HG02884 (cell line): ENCODE measurements at regions not wholly inside any gene's neighbourhood (a gene's known extent, or its start where the extent isn't known, plus 50 kb on each side); places are given as distances from the start of the nearest gene placed in this dataset.
"Not testable (repeated sequence)": the region's sequence is repeated elsewhere in the genome, so short reads cannot be mapped to it uniquely, and the experiment has no call there.

Experiments
- ATAC-seq: cut with Tn5 transposase; IDR thresholded peaks from one replicate; pipeline ENCODE4 v1.9.1; 2021; ENCODE audit warnings: mild to moderate bottlenecking, moderate library complexity; ENCODE audit not compliant: unreplicated experiment

DNA sequence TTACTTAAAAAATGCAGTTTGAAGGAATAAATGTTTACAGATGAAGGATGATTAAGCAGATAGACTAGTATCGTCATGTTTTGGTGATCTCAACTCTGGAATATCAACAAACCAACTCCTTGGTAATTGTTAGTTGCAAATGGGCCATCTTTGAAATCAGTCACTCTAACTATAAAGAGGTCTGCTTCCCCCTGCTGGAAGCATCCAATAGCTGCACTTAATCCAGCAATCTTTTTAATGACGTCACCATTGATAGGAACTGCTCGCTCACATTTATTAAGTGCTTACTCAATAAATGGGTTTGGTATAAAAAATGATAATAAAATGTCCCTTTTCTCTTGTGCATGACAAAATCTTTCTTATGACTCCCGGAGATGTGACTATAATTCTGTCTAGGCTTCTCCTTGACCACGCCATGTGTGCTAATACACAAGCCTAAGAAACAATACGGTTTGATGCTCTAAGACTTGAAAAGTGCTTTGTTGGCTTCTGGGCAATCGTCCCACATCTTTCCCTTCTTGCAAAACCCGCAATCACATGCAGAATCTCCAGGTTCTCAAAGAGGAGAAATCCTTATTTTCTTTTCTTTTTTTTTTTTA lies 227.6 kb upstream of the POU1F1 start:
- peak; percentile 95 for ATAC-seq

DNA sequence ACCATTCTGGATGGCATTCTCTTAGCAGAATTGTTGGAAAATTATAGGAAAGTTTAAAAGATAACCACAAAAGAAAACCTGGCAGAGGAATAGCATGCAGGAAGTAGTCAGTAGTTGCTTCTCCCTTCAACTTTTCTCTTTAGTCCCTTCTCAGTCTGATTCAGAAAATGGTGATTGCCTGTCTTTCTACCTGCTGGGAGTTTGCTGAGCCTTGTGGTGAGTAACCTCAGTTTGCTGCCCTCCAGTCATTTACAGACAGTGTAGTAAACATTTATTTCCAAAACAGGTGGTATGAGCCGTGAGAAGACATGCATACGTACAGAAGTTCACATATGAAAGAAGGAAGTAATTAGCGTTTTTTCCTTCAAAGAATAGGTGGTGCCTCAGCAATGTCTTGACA lies 224.7 kb upstream of the POU1F1 start:
- no peak for ATAC-seq

DNA sequence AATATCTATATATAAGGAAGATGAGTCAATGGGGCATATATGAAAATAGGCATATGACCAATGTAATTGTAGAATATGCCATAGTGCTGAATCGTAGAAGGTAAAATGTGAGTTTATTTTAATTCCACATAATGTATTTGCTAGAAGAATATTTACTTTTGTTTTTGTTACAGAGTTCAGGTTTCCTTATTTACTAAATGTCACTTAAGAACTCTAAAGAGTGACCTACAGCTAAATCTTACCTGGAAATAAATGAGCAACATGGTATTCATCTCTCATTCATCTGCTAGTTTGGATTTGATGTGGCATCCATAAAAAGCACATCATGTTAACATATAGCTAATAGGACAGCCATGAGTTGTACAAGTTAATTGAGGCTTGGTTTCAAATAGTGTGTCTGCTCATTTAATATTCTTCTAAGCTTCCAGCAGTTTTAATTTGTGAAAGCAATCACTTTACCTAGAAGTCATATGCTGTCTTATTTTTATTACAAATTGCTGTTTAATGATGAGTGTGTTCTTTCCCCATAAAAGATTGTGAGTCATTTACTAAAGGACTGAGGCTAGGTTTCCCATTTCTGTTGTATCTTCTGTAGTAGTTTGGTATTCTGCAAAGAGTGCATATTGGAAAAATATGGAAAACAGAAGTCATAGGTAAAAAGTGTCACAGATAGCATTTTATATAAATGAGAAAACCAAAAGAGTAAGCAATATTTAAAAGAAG lies 222.1 kb upstream of the POU1F1 start:
- ATAC-seq = no peak

DNA sequence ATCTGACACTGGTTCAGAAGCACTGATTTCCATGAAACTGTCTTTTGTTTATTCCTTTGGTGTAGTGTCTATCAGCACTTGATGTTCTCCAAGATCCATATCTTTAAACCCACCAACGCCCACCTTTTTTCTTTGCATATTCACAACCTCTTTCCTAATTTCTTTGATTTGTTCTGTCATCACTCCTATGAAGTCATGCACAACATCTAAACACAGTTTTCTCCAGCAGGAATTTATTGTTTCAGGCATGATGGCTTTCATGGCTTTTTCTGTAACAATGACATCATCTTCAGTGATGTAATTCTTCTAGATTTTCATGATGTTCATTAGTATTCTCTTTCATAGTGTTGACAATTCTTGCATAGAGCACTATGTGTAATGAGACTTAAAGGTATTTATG lies 219.6 kb upstream of the POU1F1 start:
- ATAC-seq = no peak

- no peak for ATAC-seq
These were observed 217.9 kb upstream of the POU1F1 start for GRCh38 chr3:87494264-87494663.

DNA sequence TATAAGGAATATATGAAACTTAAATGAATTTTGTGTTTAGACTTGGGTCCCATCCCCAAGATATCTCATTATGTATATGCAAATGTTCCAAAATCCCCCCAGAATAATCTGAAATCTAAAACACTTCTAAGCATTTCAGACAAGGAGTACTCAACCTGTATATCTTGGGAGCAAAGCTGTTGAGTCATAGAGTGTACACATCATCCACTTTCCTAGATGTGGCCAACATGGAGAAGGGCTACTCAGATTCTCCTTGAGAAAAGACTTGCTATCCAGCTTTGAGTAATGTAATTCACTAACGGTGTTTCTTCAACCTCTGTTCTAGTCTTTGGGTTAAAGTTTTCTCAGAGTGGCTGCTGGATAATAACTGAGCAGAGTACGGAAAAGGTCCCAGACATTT lies 215.5 kb upstream of the POU1F1 start:
- ATAC-seq = no peak

DNA sequence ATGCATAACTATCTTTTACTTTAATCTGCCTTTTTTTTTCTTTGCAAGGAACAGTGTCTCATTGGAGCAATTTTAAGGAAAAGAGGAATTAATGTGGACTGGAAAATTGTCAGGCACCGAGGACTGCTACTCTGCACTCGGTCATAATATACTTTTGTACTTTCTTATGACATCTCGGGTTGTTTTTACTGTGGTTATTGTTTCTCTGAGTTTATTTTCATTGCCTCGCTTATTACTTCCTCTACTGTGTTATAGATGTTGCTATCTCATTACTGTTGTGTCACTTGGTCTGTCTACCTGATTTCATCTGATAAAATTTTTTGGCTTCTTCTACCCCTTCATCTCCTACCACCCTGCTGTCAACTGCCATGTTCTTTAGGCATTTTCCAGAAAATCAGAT lies 213.5 kb upstream of the POU1F1 start:
- ATAC-seq = no peak

DNA sequence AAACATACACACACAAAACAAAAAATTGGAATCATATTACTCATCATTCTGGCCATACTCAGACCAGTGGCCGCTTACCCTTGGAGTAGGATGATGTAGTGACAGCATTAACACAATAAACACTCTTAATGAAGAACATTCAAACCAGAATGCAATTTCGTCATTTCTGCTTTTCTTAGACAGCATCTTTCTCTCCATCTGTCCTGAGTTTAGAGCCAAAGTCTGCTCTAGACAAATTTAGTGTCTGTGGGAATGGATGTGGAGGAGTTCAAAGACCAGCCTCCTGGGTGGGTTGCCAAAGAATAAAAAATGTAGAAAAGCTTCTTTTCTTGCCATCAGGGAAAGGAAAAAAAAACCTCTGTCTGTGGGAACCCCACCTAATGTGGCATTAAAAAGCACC lies 212.4 kb upstream of the POU1F1 start:
- ATAC-seq = no peak

DNA sequence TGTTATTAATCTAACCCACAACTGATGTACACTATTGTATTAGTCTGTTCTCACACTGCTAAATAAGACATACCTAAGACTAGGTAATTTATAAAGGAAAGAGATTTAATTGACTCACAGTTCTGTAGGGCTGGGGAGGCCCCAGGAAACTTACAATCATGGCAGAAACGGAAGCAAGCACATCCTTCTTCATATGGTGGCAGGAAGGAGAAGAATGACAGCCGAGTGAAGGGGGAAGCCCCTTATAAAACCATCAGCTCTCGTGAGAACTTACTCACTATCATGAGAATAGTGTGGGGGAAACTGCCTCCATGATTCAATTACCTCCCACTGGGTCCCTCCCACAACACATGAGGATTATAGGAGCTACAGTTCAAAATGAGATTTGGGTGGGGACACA lies 210.3 kb upstream of the POU1F1 start:
- ATAC-seq = not testable (repeated sequence)

DNA sequence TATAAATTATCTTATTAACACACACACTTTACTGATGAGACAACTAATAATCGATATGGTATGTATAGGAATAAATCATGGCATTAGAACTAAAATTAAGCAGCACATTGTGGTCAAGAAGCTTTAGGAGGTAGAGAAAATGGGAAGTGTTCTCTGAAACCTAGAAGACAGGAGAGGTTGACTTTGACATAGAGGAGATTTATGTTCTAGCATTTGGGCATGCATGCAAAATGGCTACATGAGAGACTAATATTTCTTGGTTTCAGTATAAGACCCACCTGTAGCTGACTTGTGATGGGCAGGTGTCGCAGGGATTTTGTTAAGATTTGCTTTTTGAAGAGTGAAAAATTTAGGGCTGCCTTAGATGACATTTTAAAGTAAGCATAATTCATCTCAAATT lies 209.7 kb upstream of the POU1F1 start:
- no peak for ATAC-seq

DNA sequence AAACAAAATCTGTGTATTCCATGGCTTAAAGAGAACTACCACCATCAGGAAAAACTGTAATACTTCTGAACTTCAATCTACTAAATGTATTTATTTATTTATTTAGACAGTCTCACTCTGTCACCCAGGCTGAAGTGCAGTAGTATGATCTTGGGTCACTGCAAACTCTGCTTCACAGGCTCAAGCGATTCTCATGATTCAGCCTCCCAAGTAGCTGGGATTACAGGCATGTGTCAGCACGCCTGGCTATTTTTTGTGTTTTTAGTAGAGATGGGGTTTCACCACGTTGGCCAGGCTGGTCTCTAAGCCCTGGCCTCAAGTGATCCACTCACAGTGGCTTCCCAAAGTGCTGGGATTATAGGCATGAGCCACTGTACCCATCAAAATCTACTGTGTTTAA lies 202.3 kb upstream of the POU1F1 start:
- no peak for ATAC-seq

GRCh38 chr3:87473944-87474343 lies 197.6 kb upstream of the POU1F1 start:
- no peak for ATAC-seq

DNA sequence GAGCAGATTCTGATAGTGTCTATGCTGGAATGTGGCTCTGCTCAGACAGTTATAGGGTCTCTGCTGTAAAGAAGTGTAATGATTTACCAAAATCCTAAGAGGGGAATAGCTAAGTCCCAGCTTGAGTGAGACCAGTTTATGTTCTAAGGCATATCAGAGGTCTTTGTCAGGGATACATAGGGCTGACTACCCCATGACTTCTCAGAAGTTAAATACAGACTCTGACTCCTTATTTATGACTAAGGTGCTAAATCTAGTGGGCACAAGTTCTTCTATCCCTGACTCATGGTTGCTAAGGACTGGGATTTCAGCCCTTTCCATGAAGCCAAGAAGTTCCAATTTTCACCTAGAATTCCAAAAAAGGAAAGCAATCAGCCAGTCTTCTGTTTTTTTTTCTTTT lies 192.6 kb upstream of the POU1F1 start:
- no peak for ATAC-seq

- no peak for ATAC-seq
These were observed 191.9 kb upstream of the POU1F1 start for GRCh38 chr3:87468235-87468634.

DNA sequence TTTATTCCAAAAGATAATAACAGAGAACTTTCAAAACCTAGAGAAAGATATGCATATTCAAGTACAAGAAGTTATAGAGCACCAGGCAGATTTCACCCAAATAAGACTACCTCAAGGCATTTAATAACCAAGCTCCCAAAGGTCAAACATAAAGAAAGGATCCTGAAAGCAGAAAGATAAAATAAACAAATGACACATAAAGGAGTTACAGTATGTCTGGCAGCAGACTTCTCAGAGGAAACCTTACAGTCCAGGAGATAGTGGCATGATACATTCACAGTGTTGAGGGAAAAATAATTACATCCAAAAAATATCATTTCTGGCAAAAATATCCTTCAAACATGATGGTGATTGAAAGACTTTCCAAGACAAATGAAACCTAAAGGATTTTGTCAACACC lies 185.8 kb upstream of the POU1F1 start:
- ATAC-seq = no peak

- ATAC-seq = no peak
These were observed 185.1 kb upstream of the POU1F1 start for GRCh38 chr3:87461443-87461842.

GRCh38 chr3:87461036-87461435 lies 184.7 kb upstream of the POU1F1 start:
- no peak for ATAC-seq

DNA sequence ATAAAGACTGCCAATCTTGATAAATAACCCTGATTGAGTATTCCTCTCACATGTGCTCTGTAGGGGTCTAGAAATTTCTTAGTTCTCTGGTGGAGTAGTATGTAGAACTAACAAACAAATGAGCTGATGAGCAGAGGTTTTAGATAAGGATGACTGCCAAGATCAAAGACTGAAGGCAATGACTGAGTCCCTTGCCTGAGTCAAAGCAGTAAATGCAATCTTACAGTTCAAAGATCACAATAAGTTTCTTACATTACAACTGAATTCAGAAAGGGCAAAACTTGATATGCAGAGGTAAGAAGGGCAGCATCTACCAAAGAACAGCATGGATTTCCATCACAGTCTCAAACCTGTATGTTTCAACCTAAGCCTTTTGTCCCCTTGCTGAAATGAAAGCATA lies 172.2 kb upstream of the POU1F1 start:
- no peak for ATAC-seq

DNA sequence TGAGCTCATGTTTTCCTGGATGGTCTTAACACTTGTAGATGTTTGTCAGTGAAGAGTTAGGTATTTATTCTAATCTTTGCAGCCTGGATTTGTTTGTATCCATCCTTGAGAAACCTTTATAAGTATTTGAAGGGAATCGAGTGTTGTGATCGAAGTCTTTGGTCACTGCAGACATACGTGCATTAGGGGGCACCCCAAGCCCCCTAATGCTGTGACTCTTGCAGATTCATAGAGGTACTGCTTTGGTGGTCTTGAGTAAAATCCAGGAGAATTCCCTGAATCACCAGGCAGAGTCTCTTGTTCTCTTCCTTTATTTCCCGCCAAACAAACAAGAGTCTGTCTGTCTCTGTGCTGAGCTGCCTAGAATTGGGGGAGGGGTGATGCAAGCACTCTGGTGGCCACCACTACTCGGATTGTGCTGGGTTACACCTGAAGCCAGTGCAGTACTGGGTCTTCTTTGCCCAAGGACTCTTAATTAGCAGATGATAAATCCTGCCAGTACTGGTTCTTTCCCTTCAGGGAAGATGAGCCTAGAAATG lies 170.5 kb upstream of the POU1F1 start:
- ATAC-seq = no peak

GRCh38 chr3:87442470-87442869 lies 166.1 kb upstream of the POU1F1 start:
- no peak for ATAC-seq

- no peak for ATAC-seq
These were observed 161.4 kb upstream of the POU1F1 start for GRCh38 chr3:87437765-87438164.

DNA sequence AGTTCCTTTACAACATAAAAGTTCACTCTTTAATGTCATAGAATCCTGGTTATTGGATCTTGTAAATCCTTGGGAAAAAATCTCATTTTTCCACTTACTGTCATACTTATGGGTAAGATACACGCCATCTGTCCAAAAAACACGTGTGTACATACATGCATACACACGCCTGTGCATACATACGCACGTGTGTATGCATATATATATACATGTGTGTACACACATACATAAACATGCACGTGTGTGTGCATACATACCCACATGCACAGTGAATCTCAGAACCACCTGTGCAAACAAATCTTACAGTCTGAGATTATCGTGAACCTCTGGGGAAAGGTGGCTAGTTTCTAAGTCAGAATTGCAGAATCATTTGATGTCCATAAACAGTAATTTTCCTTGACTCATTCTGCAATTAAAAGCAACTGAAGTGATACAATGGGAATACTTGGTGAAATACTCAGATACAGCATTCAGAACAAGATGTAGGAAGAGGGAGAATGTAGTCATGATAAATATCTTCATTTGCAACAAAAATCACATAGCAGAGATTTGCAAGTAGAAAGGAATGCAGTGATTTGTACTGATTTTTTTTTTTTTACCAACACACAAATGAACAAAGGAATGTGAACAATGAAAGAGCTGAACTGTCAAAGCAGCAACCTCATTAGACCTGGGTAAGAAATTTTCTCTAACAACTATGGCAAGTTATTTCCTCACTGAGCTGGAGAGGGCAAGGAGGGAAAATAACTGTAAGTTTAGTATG lies 160.6 kb upstream of the POU1F1 start:
- ATAC-seq = no peak
